Bronchial epithelial cell (primary cell): ENCODE measurements at regions not wholly inside any gene's neighbourhood (a gene's known extent, or its start where the extent isn't known, plus 50 kb on each side); places are given as distances from the start of the nearest gene placed in this dataset.

Experiments used
- DNase-seq: peaks from one replicate; pipeline ENCODE4 v3.0.0-alpha.2; 2010; ENCODE audit warnings: low read depth
- FAIRE-seq: peaks from 2 replicates; lab custom pipeline; 2011; peaks lifted over from hg19 to GRCh38; lab: Jason Lieb, UNC
- H3K27me3 ChIP-seq: 2 replicates; pipeline ENCODE4 v1.5.1; 2011; ENCODE audit warnings: low read length; ENCODE audit not compliant: control insufficient read depth, insufficient read depth
- H3K36me3 ChIP-seq: 2 replicates; pipeline ENCODE4 v1.5.1; 2011; ENCODE audit warnings: low read length; ENCODE audit not compliant: control insufficient read depth, insufficient read depth
- H3K4me3 ChIP-seq: 2 replicates; pipeline ENCODE4 v1.5.1; 2011; ENCODE audit warnings: mild to moderate bottlenecking, low read depth, low read length, control low read depth
- CTCF ChIP-seq: IDR thresholded peaks from 2 replicates; pipeline ENCODE4 v1.5.1; 2011; ENCODE audit warnings: mild to moderate bottlenecking, moderate library complexity, low read length, control low read depth, inconsistent platforms; ENCODE audit not compliant: insufficient read depth, severe bottlenecking

GRCh38 chrX:16250296-16250695, 83.0 kb downstream of the MAGEB17 start:
- DNase-seq, result no peak
- no peaks in the 10 kb centered on the region for H3K36me3 ChIP-seq
- H3K27me3 ChIP-seq, result peaks cover 2% of the 10 kb centered on the region
- no peak overlapping the region for H3K4me3 ChIP-seq
- no peak for FAIRE-seq
- TF ChIP-seq CTCF, result no peak

GRCh38 chrX:16251782-16252181, 84.5 kb downstream of the MAGEB17 start:
- FAIRE-seq, result no peak
- TF ChIP-seq CTCF, result no peak

GRCh38 chrX:16258882-16259281, 91.6 kb downstream of the MAGEB17 start:
- Histone ChIP-seq H3K27me3 (no peaks in the 10 kb centered on the region), H3K36me3 (no peaks in the 10 kb centered on the region), H3K4me3 (no peak overlapping the region)
- no peak for TF ChIP-seq CTCF
- DNase-seq (no peak), FAIRE-seq (no peak)

More at GRCh38 chrX:16251782-16252181, 84.5 kb downstream of the MAGEB17 start:
- DNase-seq, result no peak
- Histone ChIP-seq H3K36me3 (no peaks in the 10 kb centered on the region), H3K27me3 (peaks cover 2% of the 10 kb centered on the region), H3K4me3 (no peak overlapping the region)

- no peak for TF ChIP-seq CTCF
- Histone ChIP-seq H3K27me3 (no peaks in the 10 kb centered on the region), H3K4me3 (no peak overlapping the region), H3K36me3 (no peaks in the 10 kb centered on the region)
- DNase-seq (no peak), FAIRE-seq (no peak)
Observed at GRCh38 chrX:16267431-16267830, 100.2 kb downstream of the MAGEB17 start.

GRCh38 chrX:16268206-16268605, 100.9 kb downstream of the MAGEB17 start:
- no peaks in the 10 kb centered on the region for H3K27me3 ChIP-seq
- H3K36me3 ChIP-seq, result no peaks in the 10 kb centered on the region
- FAIRE-seq, result no peak
- no peak for TF ChIP-seq CTCF
- DNase-seq, result peak; percentile 74
- H3K4me3 ChIP-seq, result no peak overlapping the region

- no peaks in the 10 kb centered on the region for H3K36me3 ChIP-seq
- FAIRE-seq (peak; percentile 87), DNase-seq (no peak)
- no peak overlapping the region for H3K4me3 ChIP-seq
- no peak for TF ChIP-seq CTCF
- H3K27me3 ChIP-seq, result no peaks in the 10 kb centered on the region
Observed at GRCh38 chrX:16278927-16279326, 111.6 kb downstream of the MAGEB17 start.
